Activated naive CD8-positive, alpha-beta T cell treated with anti-CD3 and anti-CD28 coated beads, Interleukin-2, amount 50 U/mL, for 24 hours (primary cell): ENCODE measurements at regions not wholly inside any gene's neighbourhood (a gene's known extent, or its start where the extent isn't known, plus 50 kb on each side); places are given as distances from the start of the nearest gene placed in this dataset.

Experiments used
- ATAC-seq: fragments of 150-1000 bp; cut with Tn5 transposase; one replicate; pipeline ENCODE4 v1.10.0; 2021
- DNase-seq: peaks from one replicate; pipeline ENCODE4 v3.0.0; 2021
- H3K27ac Mint-ChIP-seq: one replicate; pipeline ENCODE4 v1.8.0; 2021; ENCODE audit warnings: mild to moderate bottlenecking, mixed read lengths
- H3K27me3 Mint-ChIP-seq: one replicate; pipeline ENCODE4 v1.8.0; 2021; ENCODE audit warnings: mixed read lengths
- H3K36me3 Mint-ChIP-seq: one replicate; pipeline ENCODE4 v1.8.0; 2021; ENCODE audit warnings: low read depth, mixed read lengths
- H3K4me1 Mint-ChIP-seq: one replicate; pipeline ENCODE4 v1.8.0; 2021; ENCODE audit warnings: mixed read lengths
- H3K4me3 Mint-ChIP-seq: one replicate; pipeline ENCODE4 v1.8.0; 2021; ENCODE audit warnings: mild to moderate bottlenecking, moderate library complexity, mixed read lengths
- H3K9me3 Mint-ChIP-seq: one replicate; pipeline ENCODE4 v1.8.0; 2021; ENCODE audit warnings: mixed read lengths

DNA sequence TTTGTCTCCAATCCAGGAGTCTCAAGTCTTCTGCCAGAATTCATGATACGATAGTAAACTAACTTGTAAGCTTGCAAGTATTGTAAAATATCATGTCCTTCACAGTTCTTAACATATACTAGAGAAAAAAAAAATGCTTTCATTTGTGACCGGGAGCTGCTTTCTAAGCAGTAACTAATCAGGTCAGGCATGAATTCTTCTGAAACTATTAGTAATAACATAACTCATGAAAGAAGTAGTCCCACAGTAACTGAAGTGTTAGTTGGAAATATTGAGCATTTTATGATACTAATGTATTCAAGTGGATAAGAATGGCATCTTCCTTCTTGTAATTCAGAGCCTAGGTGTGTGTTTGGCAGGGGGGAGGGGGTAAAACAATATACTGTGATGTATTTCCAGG lies 665.6 kb downstream of the DNAJB9 start:
- H3K4me3 Mint-ChIP-seq: no peak overlapping the region
- no peaks in the 10 kb centered on the region for H3K4me1 Mint-ChIP-seq
- no peak for ATAC-seq
- H3K36me3 Mint-ChIP-seq: no peaks in the 10 kb centered on the region
- no peak for DNase-seq
- H3K27ac Mint-ChIP-seq: no peak overlapping the region
- H3K27me3 Mint-ChIP-seq: no peaks in the 10 kb centered on the region
- no peaks in the 10 kb centered on the region for H3K9me3 Mint-ChIP-seq

- H3K36me3 Mint-ChIP-seq: no peaks in the 10 kb centered on the region
- DNase-seq: no peak
- peaks cover 4% of the 10 kb centered on the region for H3K9me3 Mint-ChIP-seq
- no peak overlapping the region for H3K27ac Mint-ChIP-seq
- no peaks in the 10 kb centered on the region for H3K27me3 Mint-ChIP-seq
- ATAC-seq: no peak
- H3K4me3 Mint-ChIP-seq: no peak overlapping the region
- H3K4me1 Mint-ChIP-seq: no peaks in the 10 kb centered on the region
Measured at GRCh38 chr7:109246330-109247077, 676.8 kb downstream of the DNAJB9 start.

GRCh38 chr7:109256762-109257560 lies 687.3 kb downstream of the DNAJB9 start:
- no peaks in the 10 kb centered on the region for H3K36me3 Mint-ChIP-seq
- DNase-seq: no peak

GRCh38 chr7:109259151-109259550 lies 689.5 kb downstream of the DNAJB9 start:
- H3K36me3 Mint-ChIP-seq: no peaks in the 10 kb centered on the region
- ATAC-seq (no peak), DNase-seq (no peak)
- no peaks in the 10 kb centered on the region for H3K27me3 Mint-ChIP-seq
- no peaks in the 10 kb centered on the region for H3K4me1 Mint-ChIP-seq
- H3K9me3 Mint-ChIP-seq: peaks cover 8% of the 10 kb centered on the region
- no peak overlapping the region for H3K27ac Mint-ChIP-seq
- no peak overlapping the region for H3K4me3 Mint-ChIP-seq

More at GRCh38 chr7:109256762-109257560, 687.3 kb downstream of the DNAJB9 start:
- no peaks in the 10 kb centered on the region for H3K27me3 Mint-ChIP-seq
- H3K9me3 Mint-ChIP-seq: peaks cover 5% of the 10 kb centered on the region
- no peaks in the 10 kb centered on the region for H3K4me1 Mint-ChIP-seq
- no peak overlapping the region for H3K4me3 Mint-ChIP-seq
- H3K27ac Mint-ChIP-seq: no peak overlapping the region
- no peak for ATAC-seq

DNA sequence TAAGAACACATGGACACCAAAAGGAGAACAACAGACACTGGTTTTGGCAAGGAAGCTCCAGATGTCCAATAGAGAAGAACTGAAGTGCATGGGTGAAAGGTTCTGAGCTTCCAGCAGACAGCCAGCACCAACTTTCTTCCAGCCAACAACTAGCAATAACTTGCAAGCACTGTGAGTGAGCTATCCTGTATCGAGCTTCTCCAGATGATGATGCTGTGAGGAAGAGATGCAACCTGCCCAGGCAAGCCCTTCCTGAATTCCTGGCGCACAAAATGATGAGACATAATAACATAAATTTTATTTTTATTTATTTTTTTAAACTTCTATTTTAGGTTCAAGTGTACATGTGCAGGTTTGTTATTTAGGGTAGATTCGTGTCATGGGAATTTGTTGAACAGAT lies 692.1 kb downstream of the DNAJB9 start:
- no peaks in the 10 kb centered on the region for H3K4me1 Mint-ChIP-seq
- peaks cover 15% of the 10 kb centered on the region for H3K9me3 Mint-ChIP-seq
- no peaks in the 10 kb centered on the region for H3K27me3 Mint-ChIP-seq
- H3K27ac Mint-ChIP-seq: no peak overlapping the region
- H3K36me3 Mint-ChIP-seq: no peaks in the 10 kb centered on the region
- no peak for ATAC-seq
- no peak for DNase-seq
- no peak overlapping the region for H3K4me3 Mint-ChIP-seq

GRCh38 chr7:109266610-109267009 lies 696.9 kb downstream of the DNAJB9 start:
- ATAC-seq: no peak
- Mint-ChIP-seq H3K4me3 (no peak overlapping the region), H3K36me3 (no peaks in the 10 kb centered on the region), H3K27ac (no peak overlapping the region), H3K9me3 (peaks cover 19% of the 10 kb centered on the region), H3K27me3 (no peaks in the 10 kb centered on the region), H3K4me1 (no peaks in the 10 kb centered on the region)
- no peak for DNase-seq

GRCh38 chr7:109276348-109276747 lies 706.7 kb downstream of the DNAJB9 start:
- DNase-seq: no peak
- Mint-ChIP-seq H3K4me3 (no peak overlapping the region), H3K36me3 (no peaks in the 10 kb centered on the region), H3K27me3 (no peaks in the 10 kb centered on the region), H3K4me1 (no peaks in the 10 kb centered on the region), H3K9me3 (peaks cover 7% of the 10 kb centered on the region), H3K27ac (no peak overlapping the region)
- ATAC-seq: no peak

DNA sequence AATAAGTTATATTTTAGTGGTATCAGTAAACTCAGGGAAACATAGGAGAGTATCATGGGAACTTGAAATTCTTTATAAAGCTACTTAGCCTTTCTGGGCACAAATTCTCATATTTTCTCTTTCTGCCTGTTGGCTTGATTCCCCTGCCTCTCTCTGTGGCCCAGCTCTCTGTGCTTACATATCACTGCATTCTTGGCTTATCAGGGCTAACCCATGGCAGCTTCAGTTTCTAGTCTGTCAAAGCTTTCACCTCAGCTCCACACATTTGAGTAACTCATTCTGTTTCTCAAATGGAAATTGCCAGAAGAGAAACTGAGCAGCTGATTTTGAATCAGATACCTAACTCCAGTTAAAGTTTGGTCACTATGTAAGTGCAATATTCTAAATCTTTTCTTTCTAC lies 713.1 kb downstream of the DNAJB9 start:
- peaks cover 16% of the 10 kb centered on the region for H3K9me3 Mint-ChIP-seq
- ATAC-seq (no peak), DNase-seq (no peak)
- no peaks in the 10 kb centered on the region for H3K27me3 Mint-ChIP-seq
- no peaks in the 10 kb centered on the region for H3K4me1 Mint-ChIP-seq
- no peaks in the 10 kb centered on the region for H3K36me3 Mint-ChIP-seq
- no peak overlapping the region for H3K27ac Mint-ChIP-seq
- H3K4me3 Mint-ChIP-seq: no peak overlapping the region

DNA sequence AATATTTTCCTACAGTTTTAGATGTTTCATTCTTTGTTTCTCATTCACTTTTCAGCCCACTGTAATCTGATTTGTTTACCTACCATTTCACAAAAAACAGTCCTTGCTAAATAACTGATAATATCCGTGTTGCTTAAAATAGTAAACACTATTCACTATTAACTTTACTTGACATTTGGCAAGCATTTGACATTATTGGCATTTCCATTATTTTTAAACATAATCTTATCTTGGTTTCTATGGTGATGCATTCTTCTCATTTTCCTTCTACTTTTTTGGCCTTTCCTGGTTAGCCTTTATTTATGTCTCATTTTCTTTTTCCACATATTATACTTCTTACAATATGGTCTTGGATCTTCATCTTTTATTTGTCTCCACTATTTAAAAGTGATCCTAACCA lies 715.3 kb downstream of the DNAJB9 start:
- no peak overlapping the region for H3K4me3 Mint-ChIP-seq
- no peaks in the 10 kb centered on the region for H3K36me3 Mint-ChIP-seq
- DNase-seq (no peak), ATAC-seq (no peak)
- H3K27ac Mint-ChIP-seq: no peak overlapping the region
- H3K27me3 Mint-ChIP-seq: no peaks in the 10 kb centered on the region
- no peaks in the 10 kb centered on the region for H3K4me1 Mint-ChIP-seq
- peaks cover 16% of the 10 kb centered on the region for H3K9me3 Mint-ChIP-seq

DNA sequence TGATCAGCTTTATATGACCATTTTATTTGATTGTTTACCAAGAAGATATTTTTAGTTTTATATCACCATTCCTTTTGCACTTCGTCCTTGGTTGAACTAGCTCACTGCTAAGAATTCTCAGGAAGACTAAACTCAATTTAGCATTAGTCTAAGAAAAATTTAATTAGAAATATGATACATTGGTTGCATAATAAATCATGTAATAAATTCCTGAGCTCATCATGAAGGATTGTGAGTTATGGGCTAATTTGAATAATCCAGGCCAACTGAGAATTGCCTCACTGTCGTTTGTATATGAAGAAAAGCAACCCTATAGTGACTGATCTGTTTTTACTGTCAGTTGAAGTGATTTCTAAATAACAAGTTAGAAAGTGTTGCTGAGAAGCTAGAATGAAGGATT lies 725.5 kb downstream of the DNAJB9 start:
- Mint-ChIP-seq H3K27ac (no peak overlapping the region), H3K4me1 (no peaks in the 10 kb centered on the region), H3K4me3 (no peak overlapping the region), H3K9me3 (peaks cover 4% of the 10 kb centered on the region), H3K27me3 (no peaks in the 10 kb centered on the region), H3K36me3 (no peaks in the 10 kb centered on the region)
- no peak for DNase-seq
- ATAC-seq: no peak

GRCh38 chr7:109308816-109309215 lies 739.1 kb downstream of the DNAJB9 start:
- DNase-seq: no peak
- Mint-ChIP-seq H3K36me3 (no peaks in the 10 kb centered on the region), H3K4me1 (no peaks in the 10 kb centered on the region), H3K9me3 (peaks cover 43% of the 10 kb centered on the region), H3K27ac (no peak overlapping the region), H3K4me3 (no peak overlapping the region), H3K27me3 (no peaks in the 10 kb centered on the region)
- no peak for ATAC-seq

DNA sequence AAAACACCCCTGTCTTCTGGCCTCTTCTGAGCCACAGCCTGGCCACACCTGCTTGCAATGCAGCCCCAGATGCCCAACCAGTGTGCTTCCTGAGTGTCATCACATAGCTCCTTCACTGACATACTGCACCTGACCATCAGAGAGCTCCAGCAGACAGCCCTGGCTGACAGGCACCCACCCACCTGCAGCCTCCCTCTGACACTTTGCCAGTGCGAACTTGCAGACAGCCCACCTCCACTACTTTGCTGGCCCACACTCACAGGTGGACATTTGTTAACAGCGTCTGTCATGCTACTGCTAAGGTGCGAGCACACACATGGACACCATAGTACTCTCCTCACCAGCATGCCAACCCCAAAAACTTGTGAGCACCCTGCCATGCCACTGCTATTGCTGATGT lies 740.1 kb downstream of the DNAJB9 start:
- Mint-ChIP-seq H3K27me3 (no peaks in the 10 kb centered on the region), H3K36me3 (no peaks in the 10 kb centered on the region), H3K4me3 (no peak overlapping the region), H3K4me1 (no peaks in the 10 kb centered on the region), H3K27ac (no peak overlapping the region), H3K9me3 (peaks cover 39% of the 10 kb centered on the region)
- no peak for ATAC-seq
- DNase-seq: no peak

DNA sequence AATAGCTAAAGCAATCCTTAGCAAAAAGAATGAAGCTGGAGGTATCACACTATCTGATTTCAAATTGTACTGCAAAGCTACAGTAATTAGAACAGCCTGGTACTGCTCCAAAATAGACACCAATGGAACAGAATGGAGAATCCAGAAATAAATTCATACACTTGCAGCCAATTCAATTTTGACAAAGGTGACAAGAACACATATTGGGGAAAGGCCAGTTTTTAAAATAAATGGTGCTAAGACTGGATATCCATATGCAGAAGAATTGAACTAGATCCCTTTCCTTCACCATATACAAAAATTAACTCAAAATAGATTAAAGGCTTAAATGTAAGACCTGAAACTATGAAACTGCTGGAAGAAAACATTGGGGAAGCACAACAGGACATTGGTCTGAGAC lies 748.5 kb downstream of the DNAJB9 start:
- Mint-ChIP-seq H3K4me3 (no peak overlapping the region), H3K27ac (no peak overlapping the region), H3K27me3 (no peaks in the 10 kb centered on the region), H3K4me1 (no peaks in the 10 kb centered on the region), H3K36me3 (no peaks in the 10 kb centered on the region), H3K9me3 (no peaks in the 10 kb centered on the region)
- no peak for ATAC-seq
- DNase-seq: no peak

- H3K27me3 Mint-ChIP-seq: no peaks in the 10 kb centered on the region
- no peaks in the 10 kb centered on the region for H3K9me3 Mint-ChIP-seq
- DNase-seq (no peak), ATAC-seq (no peak)
- no peaks in the 10 kb centered on the region for H3K36me3 Mint-ChIP-seq
- H3K4me1 Mint-ChIP-seq: no peaks in the 10 kb centered on the region
- no peak overlapping the region for H3K4me3 Mint-ChIP-seq
- H3K27ac Mint-ChIP-seq: no peak overlapping the region
Measured at GRCh38 chr7:109322833-109323232, 753.2 kb downstream of the DNAJB9 start.

DNA sequence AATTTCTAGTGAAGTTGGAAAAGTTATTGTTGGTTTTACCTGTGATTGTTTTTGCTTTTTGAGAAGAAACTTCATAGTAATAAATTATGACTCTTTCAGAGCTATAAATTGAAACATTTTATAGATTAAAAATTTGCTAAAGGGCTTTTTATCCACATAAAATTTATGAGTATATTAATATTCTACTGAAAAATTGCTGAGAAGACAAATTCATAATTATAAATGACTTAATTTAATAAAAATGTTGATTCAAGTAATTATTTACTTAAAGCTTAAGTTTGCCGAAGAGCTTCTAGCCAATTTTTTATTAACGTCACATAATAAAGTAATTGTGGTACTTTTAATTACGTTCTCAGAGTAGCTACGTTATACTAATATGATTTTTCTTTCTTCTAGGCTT lies 761.7 kb downstream of the DNAJB9 start:
- peaks cover 7% of the 10 kb centered on the region for H3K9me3 Mint-ChIP-seq
- no peaks in the 10 kb centered on the region for H3K4me1 Mint-ChIP-seq
- no peak overlapping the region for H3K27ac Mint-ChIP-seq
- H3K27me3 Mint-ChIP-seq: no peaks in the 10 kb centered on the region
- no peak for DNase-seq
- H3K36me3 Mint-ChIP-seq: no peaks in the 10 kb centered on the region
- ATAC-seq: no peak
- H3K4me3 Mint-ChIP-seq: no peak overlapping the region
